ENCODE measurements at regions not wholly inside any gene's neighbourhood (a gene's known extent, or its start where the extent isn't known, plus 50 kb on each side); places are given as distances from the start of the nearest gene placed in this dataset.

- H3K27ac ChIP-seq (ENCODE audit: insufficient read depth, low read length) = no peak overlapping the region
- POLR2A ChIA-PET (ENCODE audit: unreplicated experiment) = no interaction called here
- no peak overlapping the region for H2BK5ac ChIP-seq (ENCODE audit: low read depth, low read length, poor library complexity, severe bottlenecking)
- H3K4me1 ChIP-seq (ENCODE audit: control insufficient read depth, insufficient read depth, low read length) = no peaks in the 10 kb centered on the region
- H3K4me2 ChIP-seq (ENCODE audit: low read depth, low read length) = no peak overlapping the region
- dilution Hi-C loops (cut with HindIII; ENCODE audit: low sequenced_read_pairs, unreplicated experiment) (no loop called here), in situ Hi-C loops (cut with MboI; ENCODE audit: low sequenced_read_pairs) (no loop called here), intact Hi-C loops (cut with micrococcal nuclease) (no loop called here)
- H3K4me3 ChIP-seq (ENCODE audit: insufficient read depth, low read depth, low read length) = no peak overlapping the region
- CTCF ChIA-PET = no interaction called here
- no peak overlapping the region for H4K8ac ChIP-seq (ENCODE audit: low read depth in 2 of 2, low read length in 2 of 2)
- no peaks in the 10 kb centered on the region for H3K36me3 ChIP-seq (ENCODE audit: control insufficient read depth, insufficient read depth, low read length)
- ATAC-seq (ENCODE audit: low read depth) (no peak), DNase-seq (no peak)
- no peaks in the 10 kb centered on the region for H3K79me1 ChIP-seq (ENCODE audit: low read depth in 1 of 2, low read length in 2 of 2)
- H3K23ac ChIP-seq (ENCODE audit: low read depth, low read length) = no peak overlapping the region
- H3K14ac ChIP-seq (replicated peaks; ENCODE audit: low read depth, low read length) = no peak overlapping the region
- H3K27me3 ChIP-seq (ENCODE audit: control insufficient read depth, insufficient read depth, low read length) = no peaks in the 10 kb centered on the region
- no peak for TF ChIP-seq RFX5 (IDR thresholded peaks at IDR 0.05; ENCODE audit: low read depth, low read length)
- no peak for TF ChIP-seq SMC3 (IDR thresholded peaks at IDR 0.05; ENCODE audit: low read depth, low read length)
- no peak for TF ChIP-seq BHLHE40 (IDR thresholded peaks at IDR 0.05; ENCODE audit: low read depth, low read length)
- no peak for TF ChIP-seq USF2 (IDR thresholded peaks at IDR 0.05; ENCODE audit: low read depth, low read length)
- TF ChIP-seq NFE2L2 (IDR thresholded peaks at IDR 0.05; ENCODE audit: low read depth, low read length) = no peak
- TF ChIP-seq ELK1 (IDR thresholded peaks at IDR 0.05; ENCODE audit: borderline replicate concordance, low read depth, low read length) = no peak
- no peak for TF ChIP-seq CEBPB (IDR thresholded peaks at IDR 0.05; ENCODE audit: low read depth, low read length)
- no peak for TF ChIP-seq RCOR1 (IDR thresholded peaks at IDR 0.05; ENCODE audit: insufficient replicate concordance, low read length)
- no peak for TF ChIP-seq CHD1 (IDR thresholded peaks at IDR 0.05; ENCODE audit: low read depth, low read length)
- TF ChIP-seq MAZ (IDR thresholded peaks at IDR 0.05; ENCODE audit: borderline replicate concordance, low read depth, low read length) = no peak
- no peak for TF ChIP-seq RAD21 (IDR thresholded peaks at IDR 0.05; ENCODE audit: low read length)
- TF ChIP-seq FOS (IDR thresholded peaks at IDR 0.05; ENCODE audit: low read depth, low read length) = no peak
- TF ChIP-seq MAFK (IDR thresholded peaks at IDR 0.05; ENCODE audit: low read depth, low read length) = no peak
- no peak for TF ChIP-seq POLR2A (IDR thresholded peaks at IDR 0.05; ENCODE audit: low read depth, low read length)
- no peak for TF ChIP-seq MXI1 (IDR thresholded peaks at IDR 0.05; ENCODE audit: borderline replicate concordance, low read depth, low read length)
- TF ChIP-seq CTCF (conservative IDR thresholded peaks at IDR 0.05; ENCODE audit: low read depth, low read length) = no peak
- H4K91ac ChIP-seq (ENCODE audit: insufficient read depth, low read depth, low read length) = no peak overlapping the region
- H3K4ac ChIP-seq (ENCODE audit: low read depth, low read length) = no peak overlapping the region
- BruUV-seq (replicated peaks) = no TSS peak
- no peaks in the 10 kb centered on the region for H3K9me1 ChIP-seq (ENCODE audit: insufficient read depth, low read length)
- no peak overlapping the region for H2AK5ac ChIP-seq (ENCODE audit: low read depth, low read length)
- H3K9ac ChIP-seq (ENCODE audit: low read depth, low read length) = no peak overlapping the region
- no peak overlapping the region for H4K5ac ChIP-seq (ENCODE audit: low read depth, low read length)
- H2BK20ac ChIP-seq (ENCODE audit: low read depth, low read length) = no peak overlapping the region
- H2BK120ac ChIP-seq (ENCODE audit: low read depth, low read length) = no peak overlapping the region
- no peak overlapping the region for H2BK15ac ChIP-seq (ENCODE audit: low read depth, low read length)
- no peaks in the 10 kb centered on the region for H4K20me1 ChIP-seq (ENCODE audit: insufficient read depth, low read length)
- no peak overlapping the region for H3K18ac ChIP-seq (ENCODE audit: low read depth, low read length)
- no peak overlapping the region for H2AFZ ChIP-seq (replicated peaks; ENCODE audit: low read length, poor library complexity)
- H2AK9ac ChIP-seq (replicated peaks; ENCODE audit: low read depth, low read length, poor library complexity) = no peak overlapping the region
- no peak overlapping the region for H3K56ac ChIP-seq (ENCODE audit: extremely low read depth, insufficient read depth, low read length)
- 0% methylated on average over 1 of the region's 6 CpGs; no CpG with 5 or more reads in 1 of the 2 experiments for WGBS, 2 experiments (ENCODE audit: extremely low coverage in 2 of 2, insufficient read length in 1 of 2)
- peaks cover 40% of the 10 kb centered on the region for H3K9me3 ChIP-seq (ENCODE audit: control insufficient read depth, insufficient read depth, low read length)
These were observed 216.2 kb downstream of the BCL11B start for GRCh38 chr14:99055816-99056215.

Measured in IMR-90 (cell line).